K562 (cell line): ENCODE measurements at regions not wholly inside any gene's neighbourhood (a gene's known extent, or its start where the extent isn't known, plus 50 kb on each side); places are given as distances from the start of the nearest gene placed in this dataset.

Experiments
- CREB1 ChIP-seq, 2 experiments: sonication (generic) in 1 of 2; formaldehyde crosslinking in 1 of 2; IDR thresholded peaks; 2 replicates each; pipeline versions ENCODE4 v1.6.1 to v1.8.0; 2012 to 2022; ENCODE audit warnings: inconsistent platforms in 1 of 2, mild to moderate bottlenecking in 1 of 2, missing genetic modification reagents in 1 of 2, moderate library complexity in 1 of 2
- CTCF ChIP-seq, 3 experiments: IDR thresholded peaks in 2 of 3; conservative IDR thresholded peaks in 1 of 3; 2 replicates each; pipeline ENCODE4 v1.5.1; 2011 to 2012; ENCODE audit warnings: low read length in 3 of 3, mild to moderate bottlenecking in 3 of 3, control low read depth in 2 of 3, improper control_type of control experiment in 1 of 3, inconsistent platforms in 1 of 3, low read depth in 1 of 3, mixed read lengths in 1 of 3, moderate library complexity in 1 of 3; ENCODE audit not compliant: insufficient read depth in 2 of 3
- FOXA3 ChIP-seq, 2 experiments: fragments of 450-650 bp in 1 of 2; sonication (generic) in 1 of 2; formaldehyde crosslinking; IDR thresholded peaks in 1 of 2; conservative IDR thresholded peaks in 1 of 2; 2 replicates each; pipeline versions ENCODE4 v1.4.0 to v1.8.0; 2020 to 2022; ENCODE audit warnings: mild to moderate bottlenecking in 2 of 2, missing genetic modification reagents in 1 of 2
- POLR2AphosphoS5 ChIP-seq: IDR thresholded peaks from 2 replicates; pipeline ENCODE4 v1.6.1; 2011; ENCODE audit warnings: mild to moderate bottlenecking, low read depth, low read length, moderate library complexity; ENCODE audit not compliant: control insufficient read depth, insufficient read depth
- TF ChIP-seq, protein P1 (sequence below): fragments of 450-650 bp; IDR thresholded peaks from 2 replicates; pipeline ENCODE4 v1.6.1; 2016; ENCODE audit warnings: mild to moderate bottlenecking

DNA sequence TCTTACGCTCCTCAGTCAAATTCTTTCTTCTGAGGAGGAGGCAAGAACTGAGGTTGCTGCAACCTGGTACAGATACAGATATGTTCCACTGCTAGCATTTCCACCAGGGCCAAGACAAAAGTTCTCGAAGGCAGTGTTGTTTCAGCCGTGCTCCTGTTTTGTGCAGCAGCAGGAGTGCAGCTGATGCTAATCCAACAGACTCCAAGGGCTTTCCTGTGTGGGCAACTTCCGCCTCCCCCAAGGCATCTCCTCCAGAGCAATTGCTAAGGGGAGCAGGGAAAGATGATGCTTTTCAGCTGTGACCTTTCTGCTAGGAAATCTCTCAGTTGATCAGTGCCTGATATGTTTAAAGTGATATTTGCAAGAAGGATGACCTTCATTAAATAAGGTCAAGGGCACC, 52.6 kb upstream of the DAPL1 start:
- TF ChIP-seq, protein P1, sequence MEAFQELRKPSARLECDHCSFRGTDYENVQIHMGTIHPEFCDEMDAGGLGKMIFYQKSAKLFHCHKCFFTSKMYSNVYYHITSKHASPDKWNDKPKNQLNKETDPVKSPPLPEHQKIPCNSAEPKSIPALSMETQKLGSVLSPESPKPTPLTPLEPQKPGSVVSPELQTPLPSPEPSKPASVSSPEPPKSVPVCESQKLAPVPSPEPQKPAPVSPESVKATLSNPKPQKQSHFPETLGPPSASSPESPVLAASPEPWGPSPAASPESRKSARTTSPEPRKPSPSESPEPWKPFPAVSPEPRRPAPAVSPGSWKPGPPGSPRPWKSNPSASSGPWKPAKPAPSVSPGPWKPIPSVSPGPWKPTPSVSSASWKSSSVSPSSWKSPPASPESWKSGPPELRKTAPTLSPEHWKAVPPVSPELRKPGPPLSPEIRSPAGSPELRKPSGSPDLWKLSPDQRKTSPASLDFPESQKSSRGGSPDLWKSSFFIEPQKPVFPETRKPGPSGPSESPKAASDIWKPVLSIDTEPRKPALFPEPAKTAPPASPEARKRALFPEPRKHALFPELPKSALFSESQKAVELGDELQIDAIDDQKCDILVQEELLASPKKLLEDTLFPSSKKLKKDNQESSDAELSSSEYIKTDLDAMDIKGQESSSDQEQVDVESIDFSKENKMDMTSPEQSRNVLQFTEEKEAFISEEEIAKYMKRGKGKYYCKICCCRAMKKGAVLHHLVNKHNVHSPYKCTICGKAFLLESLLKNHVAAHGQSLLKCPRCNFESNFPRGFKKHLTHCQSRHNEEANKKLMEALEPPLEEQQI = no peak
- no peak for TF ChIP-seq CTCF (IDR thresholded peaks at IDR 0.05 in 2 of 3, conservative IDR thresholded peaks at IDR 0.05 in 1 of 3; ENCODE audit: insufficient read depth in 2 of 3, low read depth in 1 of 3, low read length in 3 of 3)
- no peak for TF ChIP-seq CREB1 (IDR thresholded peaks at IDR 0.05)
- TF ChIP-seq CREB1 (CRISPR knock-in tag; IDR thresholded peaks at IDR 0.05) = no peak
- no peak for TF ChIP-seq POLR2AphosphoS5
- no peak for TF ChIP-seq FOXA3 (CRISPR knock-in tag; conservative IDR thresholded peaks at IDR 0.05 in 1 of 2, IDR thresholded peaks at IDR 0.05 in 1 of 2)
